GM12872 (cell line): ENCODE measurements at regions not wholly inside any gene's neighbourhood (a gene's known extent, or its start where the extent isn't known, plus 50 kb on each side); places are given as distances from the start of the nearest gene placed in this dataset.

Experiments
- CTCF ChIP-seq: IDR thresholded peaks from 3 replicates; pipeline ENCODE4 v1.5.1; 2011; ENCODE audit warnings: low read depth, mild to moderate bottlenecking, low read length, moderate library complexity; ENCODE audit not compliant: insufficient read depth

GRCh38 chr6:140684776-140685550 lies 1310.5 kb upstream of the CITED2 start:
- no peak for TF ChIP-seq CTCF

GRCh38 chr6:140677781-140678528 lies 1303.5 kb upstream of the CITED2 start:
- no peak for TF ChIP-seq CTCF

- TF ChIP-seq CTCF, result peak; percentile 23; the same call in 1 of the 3 replicates
Measured at GRCh38 chr6:140671926-140672325, 1297.5 kb upstream of the CITED2 start.

GRCh38 chr6:140670021-140670420 lies 1295.6 kb upstream of the CITED2 start:
- TF ChIP-seq CTCF, result no peak

GRCh38 chr6:140669321-140669720 lies 1294.9 kb upstream of the CITED2 start:
- TF ChIP-seq CTCF, result no peak

GRCh38 chr6:140663772-140664171 lies 1289.3 kb upstream of the CITED2 start:
- TF ChIP-seq CTCF, result no peak

- no peak for TF ChIP-seq CTCF
Measured at GRCh38 chr6:140663094-140663493, 1288.6 kb upstream of the CITED2 start.
